NCI-H460 (cell line): ENCODE measurements at regions not wholly inside any gene's neighbourhood (a gene's known extent, or its start where the extent isn't known, plus 50 kb on each side); places are given as distances from the start of the nearest gene placed in this dataset.
A peak's percentile ranks its signal among the peaks of the same experiment; 100 is the strongest.

Source experiments
- DNase-seq: peaks from one replicate; pipeline ENCODE4 v3.0.0-alpha.2; 2016; ENCODE audit warnings: low read depth; ENCODE audit errors: extremely low read depth

DNA sequence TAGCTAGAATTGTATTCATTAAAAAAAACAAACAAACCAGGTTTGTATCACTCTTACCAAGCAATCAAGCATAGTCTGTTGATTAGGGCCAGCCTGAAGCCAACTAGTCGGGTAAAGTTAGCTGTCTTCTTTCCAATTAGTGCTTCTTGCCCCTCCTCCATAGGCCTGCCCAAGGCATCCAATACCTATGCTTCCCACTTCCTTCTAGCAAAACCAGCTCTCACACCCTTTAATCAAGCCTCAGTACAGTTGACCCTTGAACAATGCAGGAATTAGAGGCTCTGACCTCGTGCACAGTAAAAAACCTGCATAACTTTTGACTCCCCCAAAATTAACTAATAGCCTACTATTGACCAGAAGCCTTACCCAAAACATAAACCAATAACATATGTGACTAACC lies 119.1 kb upstream of the DTNBP1 start:
- no peak for DNase-seq

GRCh38 chr6:15781333-15781732 lies 118.5 kb upstream of the DTNBP1 start:
- no peak for DNase-seq

- DNase-seq, result no peak
These were observed 117.6 kb upstream of the DTNBP1 start for GRCh38 chr6:15780437-15780836.

- no peak for DNase-seq
These were observed 116.9 kb upstream of the DTNBP1 start for GRCh38 chr6:15779726-15780125.

GRCh38 chr6:15776458-15776980 lies 113.7 kb upstream of the DTNBP1 start:
- peak; percentile 43 for DNase-seq

- DNase-seq, result peak; percentile 40
These were observed 112.9 kb upstream of the DTNBP1 start for GRCh38 chr6:15775741-15776140.

DNA sequence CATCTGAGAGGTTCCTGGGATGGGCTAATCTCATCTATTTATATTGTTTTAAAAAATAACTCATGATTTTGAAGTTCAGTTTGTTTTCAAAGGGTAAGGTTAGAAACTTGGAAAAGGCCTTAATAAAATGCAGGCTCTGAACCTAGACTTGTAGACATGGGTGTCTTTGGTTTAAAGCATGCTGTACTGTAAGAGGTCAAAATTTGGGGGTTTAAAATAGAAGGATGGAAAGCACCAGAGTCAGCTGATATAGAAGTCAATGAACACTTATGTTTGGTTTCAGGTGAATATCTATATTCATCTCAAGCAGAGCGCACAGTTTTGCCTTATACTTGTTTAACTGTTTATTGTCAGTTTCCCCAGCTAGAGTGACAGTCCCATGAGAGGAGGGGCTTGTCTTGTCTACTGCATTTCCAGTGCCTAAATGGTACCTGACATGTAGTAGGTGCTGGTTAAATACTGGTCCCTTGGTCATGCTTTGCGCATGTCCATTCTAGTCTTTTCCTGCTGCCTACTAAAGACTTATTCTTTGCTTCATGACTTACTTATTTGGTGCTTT lies 112.3 kb upstream of the DTNBP1 start:
- DNase-seq, result no peak

DNA sequence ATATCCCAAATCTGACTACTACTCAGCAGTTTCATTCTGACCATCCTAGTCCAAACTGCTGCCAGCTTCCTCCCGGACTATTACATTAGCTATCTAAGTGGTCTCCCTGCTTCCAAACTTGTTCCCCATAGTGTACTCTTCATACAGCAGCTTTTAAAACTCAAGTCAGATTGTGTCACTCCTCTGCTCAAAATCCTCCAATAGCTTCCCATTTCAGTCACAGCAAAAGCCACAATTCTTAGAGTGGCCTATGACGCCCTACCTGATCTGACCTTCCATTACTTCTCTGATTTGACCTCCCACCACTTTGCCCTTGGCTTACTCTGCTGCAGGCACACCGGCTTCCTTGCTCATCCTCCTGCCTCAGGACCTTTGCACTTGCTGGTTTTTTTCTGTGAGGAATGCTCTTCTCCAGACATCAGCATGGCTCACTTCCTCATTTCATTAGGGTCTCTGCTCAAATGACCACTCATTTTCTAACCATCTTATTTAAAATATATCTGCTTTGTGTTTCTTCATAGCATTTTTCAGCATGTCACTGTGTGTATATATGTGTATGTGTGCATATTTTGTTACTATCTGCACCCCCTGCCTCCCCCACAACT lies 111.1 kb upstream of the DTNBP1 start:
- no peak for DNase-seq

DNA sequence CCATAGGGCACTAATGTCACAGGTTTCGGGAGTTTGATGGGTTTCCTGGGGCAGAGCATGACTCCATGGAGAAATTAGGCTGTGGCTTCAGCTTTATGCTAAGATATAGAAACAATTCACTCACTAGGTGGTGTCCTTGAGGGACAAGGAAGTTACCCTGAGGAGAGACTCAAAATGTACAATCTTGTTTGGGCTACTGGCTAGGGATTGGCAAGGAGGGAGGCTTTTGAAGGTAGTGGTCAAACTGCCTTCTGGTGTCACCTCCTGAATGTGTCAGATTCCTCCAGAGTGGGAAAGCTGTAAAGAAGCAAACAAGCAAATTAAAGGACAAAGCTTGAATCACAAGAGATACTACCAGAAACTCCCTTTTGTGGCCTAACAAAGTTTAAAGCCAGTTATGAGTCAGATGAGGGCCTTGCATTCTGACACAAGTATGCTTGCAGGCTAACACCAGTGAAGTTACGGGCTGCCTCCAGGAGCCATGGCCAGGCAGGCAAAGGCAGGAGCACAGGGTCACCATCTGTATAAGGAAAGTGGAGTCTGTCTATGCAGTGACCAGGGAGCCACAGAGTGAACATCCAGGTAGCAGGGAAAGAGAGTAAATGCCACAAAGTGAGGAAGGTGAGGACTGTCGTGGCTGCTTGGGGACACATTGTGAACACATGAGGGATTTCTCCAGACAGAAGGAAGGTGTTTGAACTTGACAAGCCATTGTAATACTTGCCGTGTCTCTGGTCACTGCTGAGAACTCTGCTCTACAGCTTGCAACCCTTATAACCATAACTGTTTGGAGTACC lies 107.7 kb upstream of the DTNBP1 start:
- DNase-seq, result no peak

DNA sequence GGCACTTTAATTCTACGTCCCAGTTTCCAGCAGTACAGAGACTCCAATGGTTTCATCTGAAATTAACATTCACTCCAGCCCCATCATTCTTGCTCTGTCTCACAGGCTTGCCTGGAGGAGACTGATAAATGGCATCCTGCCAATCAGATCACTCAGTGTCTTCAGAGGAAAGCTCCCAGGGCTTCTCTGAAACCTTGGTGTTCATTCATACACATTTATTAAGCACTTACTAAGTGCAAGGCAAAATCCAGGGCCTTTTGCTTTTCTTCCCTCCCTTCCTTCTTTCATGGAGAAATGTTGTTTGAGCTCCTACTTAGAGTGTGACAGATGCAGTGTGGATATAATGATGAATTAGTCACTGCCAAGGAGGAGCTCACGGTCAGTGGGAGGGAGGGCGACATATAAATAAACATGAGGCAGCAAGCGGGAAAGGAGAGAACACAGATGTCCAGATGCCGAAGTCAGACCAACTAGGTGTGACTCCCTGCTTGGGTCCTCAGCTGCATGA lies 106.7 kb upstream of the DTNBP1 start:
- DNase-seq, result no peak

DNA sequence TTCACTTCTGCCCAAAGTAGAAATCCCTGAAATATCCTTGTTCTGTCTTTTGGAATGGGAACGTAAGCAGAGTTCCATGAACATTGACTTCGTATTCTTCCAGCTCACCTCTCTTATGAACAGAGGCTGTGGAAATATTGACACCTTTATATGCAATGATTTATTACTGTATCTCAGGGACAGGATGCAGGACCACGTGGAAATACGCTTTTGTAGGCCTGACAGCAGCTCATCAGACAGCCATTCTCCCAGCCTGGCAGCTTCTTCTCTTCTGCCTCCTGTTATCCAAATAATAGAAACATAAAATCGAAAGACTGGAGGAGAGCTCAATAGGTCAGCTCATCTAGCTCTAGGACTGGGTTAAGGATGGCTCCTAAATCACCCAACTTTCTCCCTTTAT lies 106.2 kb upstream of the DTNBP1 start:
- no peak for DNase-seq

DNA sequence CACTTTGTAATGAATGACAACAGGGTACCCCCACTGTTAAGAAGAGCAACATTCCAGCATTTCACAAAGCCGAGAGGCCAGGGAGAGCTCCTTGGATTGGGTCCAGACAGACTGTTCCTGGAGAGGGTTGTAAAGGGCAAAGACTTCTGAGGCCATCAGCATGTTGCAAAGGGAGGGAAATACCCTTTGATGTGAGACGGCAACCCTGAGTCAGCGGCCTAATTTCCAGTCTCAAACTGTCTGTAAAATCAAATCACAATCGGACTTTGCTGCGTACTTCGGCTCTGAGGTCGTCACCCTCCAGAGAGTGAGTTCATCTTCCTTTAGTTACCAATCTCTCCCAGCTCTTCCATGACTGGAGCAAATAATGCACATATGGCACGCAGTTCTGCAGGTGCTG lies 101.0 kb upstream of the DTNBP1 start:
- peak; percentile 67 for DNase-seq

DNA sequence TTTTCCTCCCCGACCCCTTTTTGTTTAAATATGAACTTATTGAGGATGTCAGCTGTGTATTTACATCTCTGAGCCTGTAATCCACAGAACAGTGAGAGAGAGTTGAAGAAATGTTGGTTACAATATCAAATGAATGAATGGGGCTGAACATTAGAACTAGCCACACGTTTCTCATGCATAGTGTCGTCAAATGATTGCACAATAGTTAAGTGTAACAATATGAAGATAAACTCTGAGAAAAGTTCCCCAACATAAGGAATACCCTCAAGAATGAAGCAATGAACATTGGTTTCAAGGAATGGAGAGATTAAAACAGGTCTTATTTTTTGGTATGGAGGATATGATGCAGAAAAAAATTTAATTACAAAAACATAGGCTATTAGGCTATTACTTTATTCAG lies 100.5 kb upstream of the DTNBP1 start:
- no peak for DNase-seq

DNA sequence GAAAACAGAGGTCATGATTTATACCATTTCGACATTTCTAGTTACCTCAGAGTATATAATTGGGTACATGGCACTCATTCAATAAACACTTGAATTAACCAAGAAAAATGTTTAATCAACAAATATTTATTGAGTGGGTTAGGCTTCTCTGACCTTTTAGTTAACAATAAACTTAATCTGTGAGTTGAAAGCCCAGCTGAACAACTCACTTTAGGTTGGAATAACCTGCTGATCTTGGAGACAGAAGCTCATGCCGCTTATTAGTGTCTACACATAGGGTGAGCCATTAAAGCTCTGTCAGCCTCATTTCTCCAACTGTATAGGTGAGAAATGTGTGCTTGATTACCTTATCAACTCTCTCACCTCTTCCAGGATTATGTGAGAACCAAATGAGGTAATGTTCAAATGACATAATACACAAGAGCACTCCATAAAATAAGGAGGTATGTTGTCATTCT lies 98.2 kb upstream of the DTNBP1 start:
- no peak for DNase-seq

DNA sequence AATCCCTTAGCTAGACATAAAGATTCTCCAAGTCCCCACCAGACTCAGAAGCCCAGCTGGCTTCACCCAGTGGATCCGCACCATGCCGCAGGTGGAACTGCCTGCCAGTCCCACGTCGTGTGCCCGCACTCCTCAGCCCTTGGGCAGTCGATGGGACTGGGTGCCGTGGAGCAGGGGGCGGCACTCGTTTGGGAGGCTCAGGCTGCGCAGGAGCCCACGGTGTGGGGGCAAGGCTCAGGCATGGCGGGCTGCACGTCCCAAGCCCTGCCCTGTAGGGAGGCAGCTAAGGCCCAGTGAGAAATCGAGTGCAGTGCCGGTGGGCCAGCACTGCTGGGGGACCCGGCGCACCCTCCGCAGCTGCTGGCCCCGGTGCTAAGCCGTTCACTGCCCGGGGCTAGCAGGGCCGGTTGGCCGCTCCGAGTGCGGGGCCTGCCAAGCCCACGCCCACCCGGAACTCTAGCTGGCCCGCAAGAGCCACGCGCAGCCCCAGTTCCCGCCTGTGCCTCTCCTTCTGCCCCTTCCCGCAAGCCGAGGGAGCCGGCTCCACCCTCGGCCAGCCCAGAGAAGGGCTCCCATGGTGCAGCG lies 95.9 kb upstream of the DTNBP1 start:
- DNase-seq, result no peak

GRCh38 chr6:15755526-15755925 lies 92.7 kb upstream of the DTNBP1 start:
- DNase-seq, result no peak

- no peak for DNase-seq
These were observed 91.9 kb upstream of the DTNBP1 start for GRCh38 chr6:15754706-15755079.

DNA sequence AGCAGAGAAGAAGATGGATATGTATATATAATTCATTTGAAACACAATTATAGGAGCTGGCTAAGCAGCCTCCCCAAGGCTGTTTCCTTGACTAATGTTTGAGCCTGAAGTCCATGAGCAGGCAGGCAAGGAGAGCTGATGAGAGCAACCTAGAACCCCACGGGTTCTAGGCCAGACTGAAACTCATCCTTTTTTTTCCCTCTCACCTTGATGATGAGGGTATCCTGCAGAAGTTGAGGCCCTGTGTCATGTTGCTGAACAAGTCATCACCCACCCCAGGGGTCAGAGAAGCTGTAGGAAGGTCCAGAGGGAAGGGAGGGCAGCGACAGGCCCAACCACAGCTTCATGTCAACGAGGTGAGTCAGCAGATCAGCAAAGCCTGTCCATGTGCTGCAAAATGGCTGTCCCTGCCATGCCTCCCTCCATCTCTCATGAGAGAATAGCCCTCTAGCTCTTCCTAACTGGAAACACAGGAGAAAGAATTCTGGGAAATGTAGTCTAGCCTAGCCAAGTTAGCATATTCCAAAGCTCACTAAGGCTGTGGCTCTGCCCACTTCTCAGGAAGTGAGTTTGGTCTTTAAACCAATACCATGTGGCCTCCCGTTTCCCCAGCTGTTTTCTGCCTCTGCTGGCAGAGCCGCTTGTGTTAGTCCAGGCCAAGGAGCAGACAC lies 91.3 kb upstream of the DTNBP1 start:
- DNase-seq, result no peak

DNA sequence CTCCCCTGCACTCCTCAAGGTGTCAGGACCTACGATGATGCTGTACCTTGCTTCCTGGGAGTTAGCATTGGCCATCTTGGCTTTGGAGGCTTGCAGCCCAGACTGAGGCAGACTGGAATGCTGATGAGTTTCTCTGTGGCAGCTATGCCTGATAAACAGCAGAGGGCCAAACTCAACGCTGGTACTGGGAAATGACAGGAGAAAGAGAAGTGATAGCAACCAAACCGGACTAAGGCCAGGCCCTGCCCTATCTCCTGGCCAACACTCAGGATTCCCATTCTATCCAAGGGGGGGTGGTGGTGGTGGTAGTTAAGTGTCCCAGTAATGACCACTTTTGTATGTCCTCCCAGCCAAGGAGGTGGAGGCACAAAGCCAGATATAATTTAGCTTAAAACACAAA lies 90.0 kb upstream of the DTNBP1 start:
- DNase-seq, result no peak

GRCh38 chr6:15751721-15752350 lies 89.0 kb upstream of the DTNBP1 start:
- DNase-seq, result no peak
